Transverse colon (tissue), 4 donors: ENCODE measurements at regions not wholly inside any gene's neighbourhood (a gene's known extent, or its start where the extent isn't known, plus 50 kb on each side); places are given as distances from the start of the nearest gene placed in this dataset.

ENCODE experiments used
- EP300 ChIP-seq: sonication (generic); formaldehyde crosslinking; IDR thresholded peaks from one replicate; pipeline ENCODE4 v1.6.1; 2017; ENCODE audit warnings: antibody characterized with exemption, low read depth
- POLR2AphosphoS5 ChIP-seq, 3 donors: sonication (generic); formaldehyde crosslinking; IDR thresholded peaks; one replicate each; pipeline ENCODE4 v1.6.1; 2016; ENCODE audit warnings: antibody characterized with exemption in 3 of 3
- TF ChIP-seq, protein P1 (sequence below), 5 experiments: fragments of 200-600 bp in 3 of 5; fragments of 450-650 bp in 2 of 5; sonication (generic) in 3 of 5; IDR thresholded peaks; 1 replicate in 2 of 5; 2 replicates in 3 of 5; pipeline ENCODE4 v1.5.1; 2016 to 2017; ENCODE audit warnings: antibody characterized with exemption in 5 of 5, inconsistent platforms in 3 of 5, mild to moderate bottlenecking in 2 of 5, moderate library complexity in 1 of 5

DNA sequence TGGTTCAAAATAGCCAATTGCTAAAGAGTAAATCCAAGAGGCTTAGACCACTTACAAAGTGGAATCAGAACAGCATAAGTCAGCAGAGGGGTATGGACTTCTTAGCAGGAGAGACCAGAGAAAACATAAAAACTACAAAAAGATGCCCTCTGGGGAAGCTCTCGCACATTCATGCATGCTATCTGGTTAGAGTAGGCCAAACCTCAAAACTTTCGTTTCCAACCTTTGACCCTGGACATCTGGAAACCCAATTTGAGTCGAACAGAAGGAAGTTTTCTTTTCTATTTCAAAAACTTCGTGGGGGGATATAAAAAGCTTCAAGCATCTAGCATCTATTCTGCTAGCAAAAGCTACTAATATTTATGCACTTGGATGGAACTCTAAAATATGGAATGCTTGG lies 523.9 kb upstream of the AGTR1 start:
- TF ChIP-seq POLR2AphosphoS5 (IDR thresholded peaks at IDR 0.05): no peak
- TF ChIP-seq, protein P1, sequence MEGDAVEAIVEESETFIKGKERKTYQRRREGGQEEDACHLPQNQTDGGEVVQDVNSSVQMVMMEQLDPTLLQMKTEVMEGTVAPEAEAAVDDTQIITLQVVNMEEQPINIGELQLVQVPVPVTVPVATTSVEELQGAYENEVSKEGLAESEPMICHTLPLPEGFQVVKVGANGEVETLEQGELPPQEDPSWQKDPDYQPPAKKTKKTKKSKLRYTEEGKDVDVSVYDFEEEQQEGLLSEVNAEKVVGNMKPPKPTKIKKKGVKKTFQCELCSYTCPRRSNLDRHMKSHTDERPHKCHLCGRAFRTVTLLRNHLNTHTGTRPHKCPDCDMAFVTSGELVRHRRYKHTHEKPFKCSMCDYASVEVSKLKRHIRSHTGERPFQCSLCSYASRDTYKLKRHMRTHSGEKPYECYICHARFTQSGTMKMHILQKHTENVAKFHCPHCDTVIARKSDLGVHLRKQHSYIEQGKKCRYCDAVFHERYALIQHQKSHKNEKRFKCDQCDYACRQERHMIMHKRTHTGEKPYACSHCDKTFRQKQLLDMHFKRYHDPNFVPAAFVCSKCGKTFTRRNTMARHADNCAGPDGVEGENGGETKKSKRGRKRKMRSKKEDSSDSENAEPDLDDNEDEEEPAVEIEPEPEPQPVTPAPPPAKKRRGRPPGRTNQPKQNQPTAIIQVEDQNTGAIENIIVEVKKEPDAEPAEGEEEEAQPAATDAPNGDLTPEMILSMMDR (IDR thresholded peaks at IDR 0.05): no peak
- no peak for TF ChIP-seq EP300
